Astrocyte (in vitro differentiated cells and primary cell): ENCODE measurements at regions not wholly inside any gene's neighbourhood (a gene's known extent, or its start where the extent isn't known, plus 50 kb on each side); places are given as distances from the start of the nearest gene placed in this dataset.

Experiments
- DNase-seq: peaks from one replicate; pipeline ENCODE4 v3.0.0-alpha.2; 2010; ENCODE audit warnings: low read depth
- FAIRE-seq: peaks from 2 replicates; lab custom pipeline; 2011; peaks lifted over from hg19 to GRCh38; lab: Jason Lieb, UNC
- H2AFZ ChIP-seq: 2 replicates; pipeline ENCODE4 v1.6.0; 2012; ENCODE audit warnings: low read depth, low read length, inconsistent platforms
- H3K27ac ChIP-seq: 2 replicates; pipeline ENCODE4 v1.5.1; 2011; ENCODE audit warnings: low read depth, low read length, inconsistent platforms
- H3K27me3 ChIP-seq: 2 replicates; pipeline ENCODE4 v1.6.0; 2011; ENCODE audit warnings: low read length, inconsistent platforms; ENCODE audit not compliant: insufficient read depth
- H3K36me3 ChIP-seq: 2 replicates; pipeline ENCODE4 v1.5.1; 2011; ENCODE audit warnings: low read length, inconsistent platforms; ENCODE audit not compliant: insufficient read depth
- H3K4me1 ChIP-seq: 2 replicates; pipeline ENCODE4 v1.5.1; 2011; ENCODE audit warnings: low read length, inconsistent platforms; ENCODE audit not compliant: insufficient read depth
- H3K4me2 ChIP-seq: 2 replicates; pipeline ENCODE4 v1.6.0; 2012; ENCODE audit warnings: low read length, inconsistent platforms
- H3K4me3 ChIP-seq: 2 replicates; pipeline ENCODE4 v1.5.1; 2011; ENCODE audit warnings: low read depth, mild to moderate bottlenecking, low read length, inconsistent platforms; ENCODE audit not compliant: insufficient read depth
- H3K79me2 ChIP-seq: 2 replicates; pipeline ENCODE4 v1.6.0; 2012; ENCODE audit warnings: mild to moderate bottlenecking, low read length, inconsistent platforms; ENCODE audit not compliant: insufficient read depth
- H3K9ac ChIP-seq: 2 replicates; pipeline ENCODE4 v1.6.0; 2012; ENCODE audit warnings: mild to moderate bottlenecking, low read length, inconsistent platforms
- H3K9me3 ChIP-seq: 2 replicates; pipeline ENCODE4 v1.5.1; 2012; ENCODE audit warnings: low read depth, mild to moderate bottlenecking, low read length, inconsistent platforms; ENCODE audit not compliant: insufficient read depth
- H4K20me1 ChIP-seq: 2 replicates; pipeline ENCODE4 v1.6.0; 2012; ENCODE audit warnings: low read length, inconsistent platforms; ENCODE audit not compliant: insufficient read depth
- H3K27ac Mint-ChIP-seq: one replicate; pipeline ENCODE4 v1.8.0; 2021; ENCODE audit warnings: mild to moderate bottlenecking, mixed read lengths; ENCODE audit not compliant: unreplicated experiment
- H3K27me3 Mint-ChIP-seq: one replicate; pipeline ENCODE4 v1.8.0; 2021; ENCODE audit warnings: low read depth, mixed read lengths; ENCODE audit not compliant: unreplicated experiment
- H3K36me3 Mint-ChIP-seq: one replicate; pipeline ENCODE4 v1.8.0; 2021; ENCODE audit warnings: low read depth, mixed read lengths; ENCODE audit not compliant: unreplicated experiment
- H3K4me1 Mint-ChIP-seq: one replicate; pipeline ENCODE4 v1.8.0; 2021; ENCODE audit warnings: low read depth, mixed read lengths; ENCODE audit not compliant: unreplicated experiment
- H3K4me3 Mint-ChIP-seq: one replicate; pipeline ENCODE4 v1.8.0; 2021; ENCODE audit warnings: mild to moderate bottlenecking, moderate library complexity, mixed read lengths; ENCODE audit not compliant: unreplicated experiment
- H3K9me3 Mint-ChIP-seq: one replicate; pipeline ENCODE4 v1.8.0; 2021; ENCODE audit warnings: mild to moderate bottlenecking, mixed read lengths; ENCODE audit not compliant: unreplicated experiment
- CTCF ChIP-seq: IDR thresholded peaks from 2 replicates; pipeline ENCODE4 v1.5.1; 2011; ENCODE audit warnings: low read depth, mild to moderate bottlenecking, inconsistent platforms, low read length, moderate library complexity; ENCODE audit not compliant: insufficient read depth
- EZH2 ChIP-seq: IDR thresholded peaks from 2 replicates; pipeline ENCODE4 v1.6.1; 2012; ENCODE audit warnings: mild to moderate bottlenecking, low read length, inconsistent platforms; ENCODE audit not compliant: insufficient read depth

- H3K4me3 Mint-ChIP-seq, result no peak overlapping the region
- H3K79me2 ChIP-seq, result no peaks in the 10 kb centered on the region
- no peaks in the 10 kb centered on the region for H3K4me1 ChIP-seq
- H3K27me3 ChIP-seq, result no peaks in the 10 kb centered on the region
- peaks cover 2% of the 10 kb centered on the region for H3K27me3 Mint-ChIP-seq
- no peaks in the 10 kb centered on the region for H3K36me3 Mint-ChIP-seq
- H4K20me1 ChIP-seq, result no peaks in the 10 kb centered on the region
- no peaks in the 10 kb centered on the region for H3K9me3 ChIP-seq
- TF ChIP-seq CTCF, result no peak
- DNase-seq (no peak), FAIRE-seq (no peak)
- no peak overlapping the region for H3K27ac Mint-ChIP-seq
- H3K27ac ChIP-seq, result no peak overlapping the region
- H2AFZ ChIP-seq, result no peak overlapping the region
- H3K9me3 Mint-ChIP-seq, result peaks cover 5% of the 10 kb centered on the region
- no peak overlapping the region for H3K9ac ChIP-seq
- no peak overlapping the region for H3K4me3 ChIP-seq
- H3K4me1 Mint-ChIP-seq, result peaks cover 3% of the 10 kb centered on the region
- no peak overlapping the region for H3K4me2 ChIP-seq
- H3K36me3 ChIP-seq, result no peaks in the 10 kb centered on the region
Measured at GRCh38 chr4:111813555-111814140, 331.6 kb upstream of the FAM241A start.

- DNase-seq (no peak), FAIRE-seq (no peak)
- Histone ChIP-seq H3K36me3 (no peaks in the 10 kb centered on the region), H3K4me3 (no peak overlapping the region), H3K9me3 (no peaks in the 10 kb centered on the region), H3K4me2 (no peak overlapping the region), H2AFZ (no peak overlapping the region), H3K27me3 (no peaks in the 10 kb centered on the region), H3K4me1 (no peaks in the 10 kb centered on the region), H3K27ac (no peak overlapping the region), H4K20me1 (no peaks in the 10 kb centered on the region), H3K9ac (no peak overlapping the region), H3K79me2 (no peaks in the 10 kb centered on the region)
- Mint-ChIP-seq H3K9me3 (peaks cover 5% of the 10 kb centered on the region), H3K4me1 (peaks cover 3% of the 10 kb centered on the region), H3K27me3 (no peaks in the 10 kb centered on the region), H3K4me3 (no peak overlapping the region), H3K36me3 (no peaks in the 10 kb centered on the region), H3K27ac (no peak overlapping the region)
- TF ChIP-seq EZH2 (no peak), CTCF (no peak)
Measured at GRCh38 chr4:111814961-111815360, 330.3 kb upstream of the FAM241A start.

GRCh38 chr4:111821342-111821741, 323.9 kb upstream of the FAM241A start:
- no peaks in the 10 kb centered on the region for H4K20me1 ChIP-seq
- H3K4me1 Mint-ChIP-seq, result no peaks in the 10 kb centered on the region
- H3K27me3 Mint-ChIP-seq, result no peaks in the 10 kb centered on the region
- H3K79me2 ChIP-seq, result no peaks in the 10 kb centered on the region
- H3K27me3 ChIP-seq, result no peaks in the 10 kb centered on the region
- no peak overlapping the region for H3K4me2 ChIP-seq
- no peak overlapping the region for H3K4me3 ChIP-seq
- H3K27ac ChIP-seq, result no peak overlapping the region
- TF ChIP-seq CTCF (no peak), EZH2 (no peak)
- H2AFZ ChIP-seq, result no peak overlapping the region
- H3K36me3 Mint-ChIP-seq, result no peaks in the 10 kb centered on the region
- peaks cover 5% of the 10 kb centered on the region for H3K9me3 Mint-ChIP-seq
- no peak overlapping the region for H3K4me3 Mint-ChIP-seq
- no peak overlapping the region for H3K27ac Mint-ChIP-seq
- FAIRE-seq (no peak), DNase-seq (no peak)
- H3K4me1 ChIP-seq, result no peaks in the 10 kb centered on the region
- H3K9me3 ChIP-seq, result no peaks in the 10 kb centered on the region
- no peak overlapping the region for H3K9ac ChIP-seq
- H3K36me3 ChIP-seq, result no peaks in the 10 kb centered on the region
